CD4-positive, CD25-positive, alpha-beta regulatory T cell (primary cell): ENCODE measurements at regions not wholly inside any gene's neighbourhood (a gene's known extent, or its start where the extent isn't known, plus 50 kb on each side); places are given as distances from the start of the nearest gene placed in this dataset.

Experiments used
- ATAC-seq, 2 donors: fragments of 150-1000 bp; cut with Tn5 transposase; one replicate each; pipeline ENCODE4 v1.10.0; 2021; ENCODE audit warnings: low read depth in 2 of 2, moderate number of reproducible peaks in 2 of 2, moderate library complexity in 1 of 2
- DNase-seq, 3 donors: peaks; one replicate each; pipeline versions ENCODE4 v3.0.0 to v3.0.0-alpha.2; 2012 to 2022; ENCODE audit warnings: mixed read lengths in 1 of 3
- H3K27ac ChIP-seq: one replicate; pipeline ENCODE4 v1.7.0; 2013; ENCODE audit warnings: mild to moderate bottlenecking, low read length; ENCODE audit not compliant: insufficient read depth, poor library complexity, severe bottlenecking
- H3K27me3 ChIP-seq: one replicate; pipeline ENCODE4 v1.7.0; 2013; ENCODE audit warnings: low read length; ENCODE audit not compliant: control insufficient read depth, insufficient read depth
- H3K36me3 ChIP-seq: one replicate; pipeline ENCODE4 v1.7.0; 2013; ENCODE audit warnings: mild to moderate bottlenecking, low read length, moderate library complexity; ENCODE audit not compliant: control insufficient read depth, insufficient read depth
- H3K4me1 ChIP-seq: 2 replicates; pipeline ENCODE4 v1.7.0; 2013; ENCODE audit warnings: mild to moderate bottlenecking, low read length; ENCODE audit not compliant: insufficient read depth, control insufficient read depth, poor library complexity, severe bottlenecking
- H3K4me3 ChIP-seq: one replicate; pipeline ENCODE4 v1.7.0; 2013; ENCODE audit warnings: low read depth, mild to moderate bottlenecking, low read length, moderate library complexity
- H3K9me3 ChIP-seq, 2 experiments: 1 replicate in 1 of 2; 2 replicates in 1 of 2; pipeline ENCODE4 v1.7.0; 2013; ENCODE audit warnings: low read length in 2 of 2, mild to moderate bottlenecking in 1 of 2, moderate library complexity in 1 of 2; ENCODE audit not compliant: control insufficient read depth in 2 of 2
- H3K27ac Mint-ChIP-seq, 3 donors: one replicate each; pipeline ENCODE4 v1.8.0; 2020 to 2022; ENCODE audit warnings: mild to moderate bottlenecking in 3 of 3, mixed read lengths in 3 of 3, moderate library complexity in 2 of 3
- H3K27me3 Mint-ChIP-seq: one replicate; pipeline ENCODE4 v1.8.0; 2022; ENCODE audit warnings: mild to moderate bottlenecking, mixed read lengths
- H3K36me3 Mint-ChIP-seq: one replicate; pipeline ENCODE4 v1.8.0; 2020; ENCODE audit warnings: mixed read lengths
- H3K4me1 Mint-ChIP-seq, 4 donors: one replicate each; pipeline ENCODE4 v1.8.0; 2020 to 2022; ENCODE audit warnings: mixed read lengths in 4 of 4, mild to moderate bottlenecking in 1 of 4
- H3K4me3 Mint-ChIP-seq, 4 donors: one replicate each; pipeline ENCODE4 v1.8.0; 2020 to 2022; ENCODE audit warnings: mild to moderate bottlenecking in 4 of 4, mixed read lengths in 4 of 4, moderate library complexity in 3 of 4
- H3K9me3 Mint-ChIP-seq, 7 donors: one replicate each; pipeline ENCODE4 v1.8.0; 2020 to 2022; ENCODE audit warnings: mixed read lengths in 7 of 7, mild to moderate bottlenecking in 3 of 7, moderate library complexity in 2 of 7

DNA sequence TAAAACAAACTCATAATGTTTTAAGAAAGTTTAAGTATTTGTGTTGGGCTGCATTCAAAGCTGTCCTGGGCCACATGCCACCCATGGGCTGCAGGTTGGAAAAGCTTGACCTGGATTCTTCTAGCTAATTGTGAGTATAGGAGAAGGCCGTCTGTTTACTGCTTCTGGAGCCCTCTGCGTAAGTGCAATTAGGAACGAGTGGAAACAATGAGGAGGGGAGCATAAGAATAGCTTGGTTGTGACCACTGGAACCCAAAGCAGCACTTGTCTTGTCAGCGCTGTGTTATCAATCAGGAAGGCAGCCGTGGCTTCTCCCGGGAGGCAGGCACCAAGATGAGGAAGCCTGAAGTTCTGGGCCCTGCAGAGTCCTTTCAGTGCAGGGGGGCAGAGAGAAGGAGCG lies 110.4 kb upstream of the MBNL2 start:
- Histone ChIP-seq H3K4me1 (no peaks in the 10 kb centered on the region), H3K27me3 (peaks cover 3% of the 10 kb centered on the region), H3K9me3 (no peaks in the 10 kb centered on the region), H3K27ac (no peak overlapping the region), H3K36me3 (no peaks in the 10 kb centered on the region), H3K4me3 (no peak overlapping the region)
- Mint-ChIP-seq H3K27ac (peak overlapping the region in 1 of 3 donors; percentile 81), H3K9me3 (no peaks in the 10 kb centered on the region), H3K4me3 (no peak overlapping the region), H3K36me3 (no peaks in the 10 kb centered on the region), H3K27me3 (no peaks in the 10 kb centered on the region), H3K4me1 (peaks cover 0 to 13% (median 8%) of the 10 kb centered on the region in 4 donors)
- ATAC-seq (no peak), DNase-seq (no peak)

DNA sequence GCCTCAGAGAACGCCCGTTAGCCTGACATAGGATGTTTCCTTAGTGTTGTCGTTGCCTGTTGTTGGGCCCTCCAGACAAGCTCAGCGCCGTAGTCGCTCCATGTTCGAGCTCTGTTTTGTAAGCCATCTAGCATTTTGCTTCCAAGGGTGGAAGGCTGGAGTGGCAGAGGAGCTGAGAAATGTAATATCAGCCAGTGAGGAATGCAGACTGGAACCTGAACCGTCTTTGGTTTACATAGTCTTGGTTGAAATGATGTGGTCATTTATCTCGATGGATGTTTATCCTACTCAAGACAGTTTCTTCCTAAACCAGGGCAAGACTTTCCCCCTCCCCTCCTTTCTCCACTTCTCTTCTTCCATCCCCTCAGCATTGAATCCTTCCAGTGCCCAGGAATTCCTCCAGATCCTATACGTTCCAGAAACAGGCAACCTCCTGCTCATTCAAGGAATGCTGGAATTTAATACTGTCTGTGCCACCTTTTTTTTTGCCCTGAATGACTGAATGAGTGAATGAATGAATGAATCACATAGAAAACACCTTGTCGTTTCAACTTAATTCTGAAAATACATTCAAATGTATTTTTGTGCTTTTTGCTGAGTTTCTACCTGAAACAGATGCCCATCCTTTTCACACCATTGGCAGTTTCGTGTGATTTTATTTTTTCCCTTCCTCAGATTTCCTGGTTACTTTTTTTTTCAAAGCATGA lies 109.5 kb upstream of the MBNL2 start:
- H3K27me3 Mint-ChIP-seq, result no peaks in the 10 kb centered on the region
- H3K4me3 Mint-ChIP-seq, result no peak overlapping the region
- Histone ChIP-seq H3K27me3 (peaks cover 3% of the 10 kb centered on the region), H3K36me3 (no peaks in the 10 kb centered on the region), H3K4me1 (no peaks in the 10 kb centered on the region), H3K9me3 (no peaks in the 10 kb centered on the region), H3K27ac (no peak overlapping the region), H3K4me3 (no peak overlapping the region)
- no peak overlapping the region for H3K27ac Mint-ChIP-seq
- no peak for DNase-seq
- H3K4me1 Mint-ChIP-seq, result peaks cover 0 to 13% (median 8%) of the 10 kb centered on the region in 4 donors
- no peaks in the 10 kb centered on the region for H3K9me3 Mint-ChIP-seq
- ATAC-seq, result no peak
- H3K36me3 Mint-ChIP-seq, result no peaks in the 10 kb centered on the region

DNA sequence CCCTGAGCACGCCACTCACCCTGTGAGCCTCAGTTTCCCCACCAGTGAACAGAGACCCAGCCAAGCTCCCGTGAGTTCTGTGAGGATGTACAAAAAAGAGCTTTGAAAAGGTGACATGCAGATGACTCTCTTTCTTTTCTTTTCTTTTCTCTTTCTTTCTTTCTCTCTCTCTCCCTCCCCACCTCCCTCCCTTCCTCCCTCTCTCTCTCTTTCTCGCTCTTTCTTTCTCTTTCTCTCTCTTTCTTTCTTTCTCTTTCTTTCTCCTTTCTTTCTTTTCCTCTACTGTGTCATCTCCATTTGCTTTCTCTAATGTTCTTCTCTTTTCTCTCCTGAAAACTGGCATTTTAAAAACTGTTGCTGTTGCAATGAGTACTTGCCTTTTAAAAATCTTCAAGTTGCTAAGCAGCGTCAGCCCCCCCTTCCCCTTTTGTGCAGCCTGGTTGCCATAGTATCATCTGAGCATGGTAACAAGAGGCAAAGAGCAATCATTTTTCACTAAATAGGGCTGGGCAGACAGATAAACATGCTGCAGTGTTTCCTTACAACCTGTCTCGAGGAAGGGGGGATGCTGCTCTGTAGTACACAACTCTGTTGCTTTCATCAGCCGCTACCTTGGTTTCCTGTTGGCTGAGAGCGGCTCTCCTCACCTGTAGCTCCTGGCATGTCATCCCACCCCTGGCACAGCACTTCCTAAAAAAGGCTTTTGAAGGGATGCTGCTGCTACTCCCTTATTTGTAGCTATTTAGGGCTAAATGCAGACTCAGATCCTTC lies 108.7 kb upstream of the MBNL2 start:
- H3K27ac Mint-ChIP-seq, result peak overlapping the region in 1 of 3 donors; percentile 40
- H3K27me3 Mint-ChIP-seq, result no peaks in the 10 kb centered on the region
- Histone ChIP-seq H3K27ac (no peak overlapping the region), H3K27me3 (peaks cover 5% of the 10 kb centered on the region), H3K9me3 (no peaks in the 10 kb centered on the region), H3K36me3 (no peaks in the 10 kb centered on the region), H3K4me1 (no peaks in the 10 kb centered on the region), H3K4me3 (no peak overlapping the region)
- no peak overlapping the region for H3K4me3 Mint-ChIP-seq
- peaks cover 0 to 13% (median 8%) of the 10 kb centered on the region in 4 donors for H3K4me1 Mint-ChIP-seq
- H3K9me3 Mint-ChIP-seq, result no peaks in the 10 kb centered on the region
- H3K36me3 Mint-ChIP-seq, result no peaks in the 10 kb centered on the region
- ATAC-seq, result no peak
- DNase-seq, result no peak

GRCh38 chr13:97114651-97115050 lies 107.5 kb upstream of the MBNL2 start:
- DNase-seq (no peak), ATAC-seq (no peak)
- Mint-ChIP-seq H3K36me3 (no peaks in the 10 kb centered on the region), H3K9me3 (no peaks in the 10 kb centered on the region), H3K4me3 (no peak overlapping the region), H3K4me1 (peaks cover 0 to 11% (median 7%) of the 10 kb centered on the region in 4 donors), H3K27ac (no peak overlapping the region), H3K27me3 (no peaks in the 10 kb centered on the region)
- Histone ChIP-seq H3K27ac (no peak overlapping the region), H3K9me3 (no peaks in the 10 kb centered on the region), H3K4me3 (no peak overlapping the region), H3K27me3 (peaks cover 5% of the 10 kb centered on the region), H3K36me3 (no peaks in the 10 kb centered on the region), H3K4me1 (no peaks in the 10 kb centered on the region)

GRCh38 chr13:97116754-97117153 lies 105.4 kb upstream of the MBNL2 start:
- Mint-ChIP-seq H3K4me3 (no peak overlapping the region), H3K9me3 (no peaks in the 10 kb centered on the region), H3K4me1 (peaks cover 0 to 5% (median 2%) of the 10 kb centered on the region in 4 donors), H3K27ac (no peak overlapping the region), H3K36me3 (no peaks in the 10 kb centered on the region), H3K27me3 (no peaks in the 10 kb centered on the region)
- H3K4me1 ChIP-seq, result no peaks in the 10 kb centered on the region
- no peaks in the 10 kb centered on the region for H3K9me3 ChIP-seq
- H3K4me3 ChIP-seq, result no peak overlapping the region
- ATAC-seq (no peak), DNase-seq (no peak)
- no peak overlapping the region for H3K27ac ChIP-seq
- no peaks in the 10 kb centered on the region for H3K36me3 ChIP-seq
- peaks cover 8% of the 10 kb centered on the region for H3K27me3 ChIP-seq

DNA sequence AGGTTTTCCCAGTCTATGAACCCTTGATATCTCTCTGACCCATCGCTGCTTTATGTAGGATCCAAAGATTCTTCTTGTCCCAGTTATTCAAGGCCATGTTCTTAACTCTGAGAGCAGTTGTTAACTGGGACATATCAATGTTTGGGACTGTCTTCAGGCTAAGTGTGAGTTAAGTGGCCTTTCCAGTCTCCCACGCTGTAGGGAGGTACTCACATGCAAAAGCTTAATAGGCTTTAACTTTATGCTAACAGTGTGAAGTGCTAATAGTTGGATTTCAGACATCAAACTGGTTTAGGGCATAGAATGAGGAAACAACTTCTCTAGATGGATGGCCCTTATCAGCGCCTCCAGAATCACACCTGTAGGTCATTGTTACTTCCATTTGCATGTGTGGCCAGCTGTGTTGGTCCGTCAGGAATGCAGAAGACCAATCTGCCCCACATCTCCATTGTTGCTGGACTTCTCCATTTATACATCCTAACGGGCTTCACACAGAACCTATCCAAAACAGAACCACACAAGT lies 104.7 kb upstream of the MBNL2 start:
- Mint-ChIP-seq H3K4me3 (no peak overlapping the region), H3K27ac (no peak overlapping the region), H3K9me3 (no peaks in the 10 kb centered on the region), H3K4me1 (peaks cover 0 to 5% (median 2%) of the 10 kb centered on the region in 4 donors), H3K36me3 (no peaks in the 10 kb centered on the region), H3K27me3 (no peaks in the 10 kb centered on the region)
- DNase-seq (no peak), ATAC-seq (no peak)
- Histone ChIP-seq H3K9me3 (no peaks in the 10 kb centered on the region), H3K4me1 (no peaks in the 10 kb centered on the region), H3K36me3 (no peaks in the 10 kb centered on the region), H3K27ac (no peak overlapping the region), H3K4me3 (no peak overlapping the region), H3K27me3 (peaks cover 8% of the 10 kb centered on the region)

DNA sequence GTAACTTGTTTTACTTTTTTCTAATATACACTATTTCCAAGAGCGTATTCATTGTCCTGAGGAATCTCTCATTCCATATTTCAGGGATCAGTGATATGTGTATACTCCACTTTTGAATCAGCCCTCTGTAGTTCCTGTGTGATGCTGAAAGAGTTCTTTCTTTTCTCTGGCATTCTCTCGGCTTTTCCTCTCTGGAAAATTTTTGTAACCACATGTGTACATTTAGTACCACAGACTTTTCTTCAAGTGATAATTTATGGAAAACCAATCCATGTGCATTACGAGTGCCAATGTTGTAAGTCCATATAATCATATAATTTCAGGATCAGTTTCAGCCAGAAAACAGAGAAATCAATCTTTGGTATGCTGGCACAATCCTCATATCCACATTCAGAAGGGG lies 102.2 kb upstream of the MBNL2 start:
- Mint-ChIP-seq H3K4me1 (no peaks in the 10 kb centered on the region), H3K4me3 (no peak overlapping the region), H3K36me3 (no peaks in the 10 kb centered on the region), H3K27ac (no peak overlapping the region), H3K9me3 (no peaks in the 10 kb centered on the region), H3K27me3 (peaks cover 5% of the 10 kb centered on the region)
- H3K4me1 ChIP-seq, result no peaks in the 10 kb centered on the region
- no peaks in the 10 kb centered on the region for H3K36me3 ChIP-seq
- H3K4me3 ChIP-seq, result no peak overlapping the region
- H3K9me3 ChIP-seq, result no peaks in the 10 kb centered on the region
- no peak overlapping the region for H3K27ac ChIP-seq
- H3K27me3 ChIP-seq, result peaks cover 8% of the 10 kb centered on the region
- DNase-seq (no peak), ATAC-seq (no peak)
